Endodermal cell (in vitro differentiated cells): ENCODE measurements at regions not wholly inside any gene's neighbourhood (a gene's known extent, or its start where the extent isn't known, plus 50 kb on each side); places are given as distances from the start of the nearest gene placed in this dataset.

ENCODE experiments used
- DNase-seq: peaks from one replicate; pipeline ENCODE4 v3.0.0-alpha.2; 2017
- H3K27ac ChIP-seq: 2 replicates; pipeline ENCODE4 v1.5.1; 2013; ENCODE audit warnings: mild to moderate bottlenecking, low read depth, low read length, moderate library complexity
- H3K27me3 ChIP-seq: 2 replicates; pipeline ENCODE4 v1.6.1; 2013; ENCODE audit warnings: mild to moderate bottlenecking, low read length, moderate library complexity; ENCODE audit not compliant: insufficient read depth, control insufficient read depth, poor library complexity, severe bottlenecking
- H3K36me3 ChIP-seq: 2 replicates; pipeline ENCODE4 v1.7.0; 2013; ENCODE audit warnings: mild to moderate bottlenecking, low read length, moderate library complexity; ENCODE audit not compliant: control insufficient read depth, insufficient read depth
- H3K4me1 ChIP-seq: one replicate; pipeline ENCODE4 v1.7.0; 2013; ENCODE audit warnings: low read length; ENCODE audit not compliant: control insufficient read depth, insufficient read depth
- H3K4me3 ChIP-seq: 2 replicates; pipeline ENCODE4 v1.5.1; 2013; ENCODE audit warnings: mild to moderate bottlenecking, low read length, moderate library complexity
- H3K9ac ChIP-seq: 2 replicates; pipeline ENCODE4 v1.6.1; 2013; ENCODE audit warnings: mild to moderate bottlenecking, low read length, moderate library complexity; ENCODE audit not compliant: poor library complexity, severe bottlenecking; ENCODE audit errors: extremely low read depth
- H3K9me3 ChIP-seq: 2 replicates; pipeline ENCODE4 v1.6.1; 2013; ENCODE audit warnings: mild to moderate bottlenecking, low read length, moderate library complexity; ENCODE audit not compliant: control insufficient read depth
- H3K27ac Mint-ChIP-seq: 2 replicates; pipeline ENCODE4 v1.8.0; 2020; ENCODE audit warnings: mixed read lengths
- H3K27me3 Mint-ChIP-seq: 2 replicates; pipeline ENCODE4 v1.8.0; 2021; ENCODE audit warnings: mild to moderate bottlenecking, mixed read lengths; ENCODE audit not compliant: insufficient read depth
- H3K36me3 Mint-ChIP-seq: 2 replicates; pipeline ENCODE4 v1.8.0; 2020; ENCODE audit warnings: low read depth, mixed read lengths
- H3K4me1 Mint-ChIP-seq: 2 replicates; pipeline ENCODE4 v1.8.0; 2020; ENCODE audit warnings: mixed read lengths
- H3K4me3 Mint-ChIP-seq: 2 replicates; pipeline ENCODE4 v1.8.0; 2020; ENCODE audit warnings: mild to moderate bottlenecking, moderate library complexity, mixed read lengths
- H3K9me3 Mint-ChIP-seq: 2 replicates; pipeline ENCODE4 v1.8.0; 2020; ENCODE audit warnings: mild to moderate bottlenecking, mixed read lengths
- CTCF ChIP-seq: fragments of 200-600 bp; sonication (generic); conservative IDR thresholded peaks from 2 replicates; pipeline ENCODE4 v1.5.0; 2021; ENCODE audit warnings: antibody characterized with exemption, mild to moderate bottlenecking
- WGBS, 2 experiments: methylation state at CpG; one replicate each; pipeline versions ENCODE4 v1.1.5 to v1.1.7; 2013; ENCODE audit warnings: missing lambda C conversion rate in 2 of 2, mixed read lengths in 1 of 2; ENCODE audit not compliant: insufficient coverage in 1 of 2, insufficient read length in 1 of 2; 5-methylcytosine and 5-hydroxymethylcytosine counted together

- H3K36me3 ChIP-seq, result no peaks in the 10 kb centered on the region
- peaks cover 4% of the 10 kb centered on the region for H3K27me3 Mint-ChIP-seq
- peaks cover 2% of the 10 kb centered on the region for H3K36me3 Mint-ChIP-seq
- H3K9me3 Mint-ChIP-seq, result peaks cover 22% of the 10 kb centered on the region
- no peak overlapping the region for H3K27ac ChIP-seq
- no peak overlapping the region for H3K27ac Mint-ChIP-seq
- H3K4me1 Mint-ChIP-seq, result peaks cover 16% of the 10 kb centered on the region
- no peaks in the 10 kb centered on the region for H3K4me1 ChIP-seq
- H3K9ac ChIP-seq, result no peak overlapping the region
- peaks cover 30% of the 10 kb centered on the region for H3K9me3 ChIP-seq
- DNase-seq, result peak; percentile 4
- H3K27me3 ChIP-seq, result no peaks in the 10 kb centered on the region
- no peak overlapping the region for H3K4me3 Mint-ChIP-seq
- TF ChIP-seq CTCF, result no peak
- 98 to 100% methylated on average over 2 to 3 of the region's 3 CpGs for WGBS, 2 experiments
- H3K4me3 ChIP-seq, result no peak overlapping the region
Observed at GRCh38 chr16:51267681-51268080, 116.6 kb upstream of the SALL1 start.

GRCh38 chr16:51262428-51262827 lies 111.4 kb upstream of the SALL1 start:
- Histone ChIP-seq H3K36me3 (no peaks in the 10 kb centered on the region), H3K4me1 (no peaks in the 10 kb centered on the region), H3K9ac (no peak overlapping the region), H3K27me3 (no peaks in the 10 kb centered on the region), H3K4me3 (no peak overlapping the region), H3K27ac (no peak overlapping the region), H3K9me3 (peaks cover 25% of the 10 kb centered on the region)
- DNase-seq, result no peak
- Mint-ChIP-seq H3K4me3 (no peak overlapping the region), H3K27ac (no peak overlapping the region), H3K4me1 (peaks cover 15% of the 10 kb centered on the region), H3K36me3 (peaks cover 2% of the 10 kb centered on the region), H3K27me3 (peaks cover 9% of the 10 kb centered on the region), H3K9me3 (peaks cover 16% of the 10 kb centered on the region)
- no peak for TF ChIP-seq CTCF
- 90 to 97% methylated on average over 1 of the region's 1 CpG for WGBS, 2 experiments

GRCh38 chr16:51261919-51262318 lies 110.8 kb upstream of the SALL1 start:
- TF ChIP-seq CTCF, result no peak
- Histone ChIP-seq H3K36me3 (no peaks in the 10 kb centered on the region), H3K27ac (no peak overlapping the region), H3K27me3 (no peaks in the 10 kb centered on the region), H3K4me3 (no peak overlapping the region), H3K9me3 (peaks cover 25% of the 10 kb centered on the region), H3K4me1 (no peaks in the 10 kb centered on the region), H3K9ac (no peak overlapping the region)
- no peak overlapping the region for H3K27ac Mint-ChIP-seq
- 96% methylated on average over 1 of the region's 1 CpG; no CpG with 5 or more reads in 1 of the 2 experiments for WGBS, 2 experiments
- peaks cover 13% of the 10 kb centered on the region for H3K4me1 Mint-ChIP-seq
- H3K36me3 Mint-ChIP-seq, result peaks cover 2% of the 10 kb centered on the region
- H3K4me3 Mint-ChIP-seq, result no peak overlapping the region
- DNase-seq, result no peak
- H3K9me3 Mint-ChIP-seq, result peaks cover 21% of the 10 kb centered on the region
- H3K27me3 Mint-ChIP-seq, result peaks cover 9% of the 10 kb centered on the region
